ENCODE measurements at regions not wholly inside any gene's neighbourhood (a gene's known extent, or its start where the extent isn't known, plus 50 kb on each side); places are given as distances from the start of the nearest gene placed in this dataset.

GRCh38 chr6:140138311-140139010 lies 764.0 kb upstream of the CITED2 start:
- no peak for TF ChIP-seq CTCF (IDR thresholded peaks at IDR 0.05)
- TF ChIP-seq POLR2A (IDR thresholded peaks at IDR 0.05) = no peak
